HepG2 (cell line): ENCODE measurements at regions not wholly inside any gene's neighbourhood (a gene's known extent, or its start where the extent isn't known, plus 50 kb on each side); places are given as distances from the start of the nearest gene placed in this dataset.

Experiments
- ATM ChIP-seq: fragments of 450-650 bp; IDR thresholded peaks from 2 replicates; pipeline ENCODE4 v1.7.1; 2017; ENCODE audit warnings: mild to moderate bottlenecking, borderline replicate concordance
- CBFB ChIP-seq: sonication (generic); formaldehyde crosslinking; IDR thresholded peaks from 2 replicates; pipeline ENCODE4 v1.4.0; 2020; ENCODE audit warnings: missing genetic modification reagents
- FLYWCH1 ChIP-seq: sonication (generic); formaldehyde crosslinking; IDR thresholded peaks from 2 replicates; pipeline ENCODE4 v1.8.1; 2023; ENCODE audit warnings: mild to moderate bottlenecking, missing genetic modification reagents
- FOXJ3 ChIP-seq: sonication (generic); formaldehyde crosslinking; IDR thresholded peaks from 2 replicates; pipeline ENCODE4 v1.4.0; 2020; ENCODE audit warnings: missing genetic modification reagents, mild to moderate bottlenecking, borderline replicate concordance
- FOXO1 ChIP-seq: sonication (generic); formaldehyde crosslinking; IDR thresholded peaks from 2 replicates; pipeline ENCODE4 v1.4.0; 2020; ENCODE audit warnings: missing genetic modification reagents
- GLI4 ChIP-seq: sonication (generic); formaldehyde crosslinking; IDR thresholded peaks from 2 replicates; pipeline ENCODE4 v1.5.1; 2020; ENCODE audit warnings: missing genetic modification reagents, mild to moderate bottlenecking, moderate library complexity, borderline replicate concordance
- KAT8 ChIP-seq: IDR thresholded peaks from 2 replicates; pipeline ENCODE4 v1.6.1; 2016; ENCODE audit warnings: missing genetic modification reagents, missing compliant biosample characterization
- MAF1 ChIP-seq: sonication (generic); formaldehyde crosslinking; IDR thresholded peaks from 2 replicates; pipeline ENCODE4 v1.5.0; 2020; ENCODE audit warnings: missing genetic modification reagents, borderline replicate concordance
- MED1 ChIP-seq: sonication (generic); formaldehyde crosslinking; IDR thresholded peaks from 2 replicates; pipeline ENCODE4 v1.4.0; 2020; ENCODE audit warnings: missing genetic modification reagents
- MED8 ChIP-seq: sonication (generic); formaldehyde crosslinking; IDR thresholded peaks from 2 replicates; pipeline ENCODE4 v1.8.1; 2023; ENCODE audit warnings: mild to moderate bottlenecking, missing genetic modification reagents; ENCODE audit not compliant: insufficient replicate concordance
- RAD21 ChIP-seq: fragments of 450-650 bp; formaldehyde crosslinking; IDR thresholded peaks from 2 replicates; pipeline ENCODE4 v1.5.0; 2020; ENCODE audit warnings: mild to moderate bottlenecking
- SIN3A ChIP-seq: IDR thresholded peaks from 2 replicates; pipeline ENCODE4 v1.6.1; 2011; ENCODE audit warnings: low read depth, mild to moderate bottlenecking, control low read depth, low read length, borderline replicate concordance
- SNAPC2 ChIP-seq: sonication (generic); formaldehyde crosslinking; IDR thresholded peaks from 2 replicates; pipeline ENCODE4 v1.8.1; 2022; ENCODE audit warnings: mild to moderate bottlenecking, missing genetic modification reagents
- SP1 ChIP-seq, 2 experiments: fragments of 450-650 bp in 1 of 2; sonication (generic) in 1 of 2; formaldehyde crosslinking in 1 of 2; IDR thresholded peaks; 2 replicates each; pipeline versions ENCODE4 v1.4.0 to v1.6.1; 2016 to 2020; ENCODE audit warnings: missing genetic modification reagents in 1 of 2
- SSRP1 ChIP-seq: IDR thresholded peaks from 2 replicates; pipeline ENCODE4 v1.6.1; 2016; ENCODE audit warnings: control low read depth
- TEAD3 ChIP-seq: optimal IDR thresholded peaks from 2 replicates; pipeline ENCODE3; 2016; ENCODE audit warnings: borderline replicate concordance
- XRCC5 ChIP-seq: fragments of 200-400 bp; formaldehyde crosslinking; optimal IDR thresholded peaks from 2 replicates; pipeline ENCODE3; 2017; ENCODE audit warnings: mild to moderate bottlenecking, low read length
- ZMYM4 ChIP-seq: sonication (generic); formaldehyde crosslinking; IDR thresholded peaks from 2 replicates; pipeline ENCODE4 v1.8.1; 2023; ENCODE audit warnings: mild to moderate bottlenecking, missing genetic modification reagents
- ZNF260 ChIP-seq: sonication (generic); formaldehyde crosslinking; IDR thresholded peaks from 2 replicates; pipeline ENCODE4 v1.4.0; 2020; ENCODE audit warnings: missing genetic modification reagents, low read depth, mild to moderate bottlenecking, borderline replicate concordance
- ZNF446 ChIP-seq: sonication (generic); formaldehyde crosslinking; IDR thresholded peaks from 2 replicates; pipeline ENCODE4 v1.5.0; 2020; ENCODE audit warnings: mild to moderate bottlenecking, missing genetic modification reagents
- ZNF7 ChIP-seq: IDR thresholded peaks from 2 replicates; pipeline ENCODE4 v1.6.1; 2016; ENCODE audit warnings: missing biosample characterization, missing genetic modification reagents
- ZNF761 ChIP-seq: sonication (generic); formaldehyde crosslinking; conservative IDR thresholded peaks from 2 replicates; pipeline ENCODE4 v1.4.0; 2020; ENCODE audit warnings: mild to moderate bottlenecking, missing genetic modification reagents
- TF ChIP-seq, protein P1 (sequence below): sonication (generic); formaldehyde crosslinking; IDR thresholded peaks from 2 replicates; pipeline ENCODE4 v1.4.0; 2020; ENCODE audit warnings: missing genetic modification reagents
- TF ChIP-seq, protein P2 (sequence below): IDR thresholded peaks from 2 replicates; pipeline ENCODE4 v1.6.1; 2016; ENCODE audit warnings: control low read depth
- TF ChIP-seq, protein P3 (sequence below): sonication (generic); formaldehyde crosslinking; IDR thresholded peaks from 2 replicates; pipeline ENCODE4 v1.4.0; 2020; ENCODE audit warnings: missing genetic modification reagents, low read depth, mild to moderate bottlenecking, borderline replicate concordance
- TF ChIP-seq, protein P4 (sequence below): sonication (generic); formaldehyde crosslinking; IDR thresholded peaks from 2 replicates; pipeline ENCODE4 v1.8.0; 2022; ENCODE audit warnings: missing genetic modification reagents, mild to moderate bottlenecking, moderate library complexity, borderline replicate concordance

GRCh38 chr6:63452125-63452524, 120.2 kb upstream of the LOC128125822 start (continued):
- TF ChIP-seq, protein P1, sequence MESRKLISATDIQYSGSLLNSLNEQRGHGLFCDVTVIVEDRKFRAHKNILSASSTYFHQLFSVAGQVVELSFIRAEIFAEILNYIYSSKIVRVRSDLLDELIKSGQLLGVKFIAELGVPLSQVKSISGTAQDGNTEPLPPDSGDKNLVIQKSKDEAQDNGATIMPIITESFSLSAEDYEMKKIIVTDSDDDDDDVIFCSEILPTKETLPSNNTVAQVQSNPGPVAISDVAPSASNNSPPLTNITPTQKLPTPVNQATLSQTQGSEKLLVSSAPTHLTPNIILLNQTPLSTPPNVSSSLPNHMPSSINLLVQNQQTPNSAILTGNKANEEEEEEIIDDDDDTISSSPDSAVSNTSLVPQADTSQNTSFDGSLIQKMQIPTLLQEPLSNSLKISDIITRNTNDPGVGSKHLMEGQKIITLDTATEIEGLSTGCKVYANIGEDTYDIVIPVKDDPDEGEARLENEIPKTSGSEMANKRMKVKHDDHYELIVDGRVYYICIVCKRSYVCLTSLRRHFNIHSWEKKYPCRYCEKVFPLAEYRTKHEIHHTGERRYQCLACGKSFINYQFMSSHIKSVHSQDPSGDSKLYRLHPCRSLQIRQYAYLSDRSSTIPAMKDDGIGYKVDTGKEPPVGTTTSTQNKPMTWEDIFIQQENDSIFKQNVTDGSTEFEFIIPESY = peak; percentile 69
- TF ChIP-seq TEAD3 (CRISPR knock-in tag) = peak; percentile 86
- TF ChIP-seq, protein P2, sequence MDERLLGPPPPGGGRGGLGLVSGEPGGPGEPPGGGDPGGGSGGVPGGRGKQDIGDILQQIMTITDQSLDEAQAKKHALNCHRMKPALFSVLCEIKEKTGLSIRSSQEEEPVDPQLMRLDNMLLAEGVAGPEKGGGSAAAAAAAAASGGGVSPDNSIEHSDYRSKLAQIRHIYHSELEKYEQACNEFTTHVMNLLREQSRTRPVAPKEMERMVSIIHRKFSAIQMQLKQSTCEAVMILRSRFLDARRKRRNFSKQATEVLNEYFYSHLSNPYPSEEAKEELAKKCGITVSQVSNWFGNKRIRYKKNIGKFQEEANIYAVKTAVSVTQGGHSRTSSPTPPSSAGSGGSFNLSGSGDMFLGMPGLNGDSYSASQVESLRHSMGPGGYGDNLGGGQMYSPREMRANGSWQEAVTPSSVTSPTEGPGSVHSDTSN (CRISPR knock-in tag) = no peak
- no peak for TF ChIP-seq ZNF446 (CRISPR knock-in tag)
- 0 out of 2 replicates have a peak, but pooled peaks have one; percentile 66 for TF ChIP-seq CBFB (CRISPR knock-in tag)
- TF ChIP-seq ZNF260 (CRISPR knock-in tag) = no peak
- TF ChIP-seq SIN3A = 0 out of 2 replicates have a peak, but pooled peaks have one; percentile 62
- TF ChIP-seq ZNF7 (CRISPR knock-in tag) = no peak
- TF ChIP-seq ATM = no peak
- peak; percentile 44 for TF ChIP-seq XRCC5
- TF ChIP-seq MED1 = peak; percentile 95
- TF ChIP-seq FLYWCH1 = no peak
- TF ChIP-seq, protein P3, sequence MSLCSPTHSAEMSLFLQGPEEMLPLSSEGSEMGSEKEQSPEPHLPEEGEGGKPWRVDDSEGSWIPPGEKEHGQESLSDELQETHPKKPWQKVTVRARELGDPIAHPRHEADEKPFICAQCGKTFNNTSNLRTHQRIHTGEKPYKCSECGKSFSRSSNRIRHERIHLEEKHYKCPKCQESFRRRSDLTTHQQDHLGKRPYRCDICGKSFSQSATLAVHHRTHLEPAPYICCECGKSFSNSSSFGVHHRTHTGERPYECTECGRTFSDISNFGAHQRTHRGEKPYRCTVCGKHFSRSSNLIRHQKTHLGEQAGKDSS = no peak
- peak; percentile 47; the same call in 1 of the 2 replicates for TF ChIP-seq RAD21 (CRISPR knock-in tag)
- TF ChIP-seq SNAPC2 = no peak
- 0 out of 2 replicates have a peak, but pooled peaks have one; percentile 62 for TF ChIP-seq MAF1 (CRISPR knock-in tag)
- TF ChIP-seq SSRP1 = 0 out of 2 replicates have a peak, but pooled peaks have one; percentile 56
- peak; percentile 91 for TF ChIP-seq ZMYM4 (CRISPR knock-in tag)
- peak; percentile 86 for TF ChIP-seq FOXO1
- peak; percentile 47 for TF ChIP-seq MED8 (CRISPR knock-in tag)
- TF ChIP-seq, protein P4, sequence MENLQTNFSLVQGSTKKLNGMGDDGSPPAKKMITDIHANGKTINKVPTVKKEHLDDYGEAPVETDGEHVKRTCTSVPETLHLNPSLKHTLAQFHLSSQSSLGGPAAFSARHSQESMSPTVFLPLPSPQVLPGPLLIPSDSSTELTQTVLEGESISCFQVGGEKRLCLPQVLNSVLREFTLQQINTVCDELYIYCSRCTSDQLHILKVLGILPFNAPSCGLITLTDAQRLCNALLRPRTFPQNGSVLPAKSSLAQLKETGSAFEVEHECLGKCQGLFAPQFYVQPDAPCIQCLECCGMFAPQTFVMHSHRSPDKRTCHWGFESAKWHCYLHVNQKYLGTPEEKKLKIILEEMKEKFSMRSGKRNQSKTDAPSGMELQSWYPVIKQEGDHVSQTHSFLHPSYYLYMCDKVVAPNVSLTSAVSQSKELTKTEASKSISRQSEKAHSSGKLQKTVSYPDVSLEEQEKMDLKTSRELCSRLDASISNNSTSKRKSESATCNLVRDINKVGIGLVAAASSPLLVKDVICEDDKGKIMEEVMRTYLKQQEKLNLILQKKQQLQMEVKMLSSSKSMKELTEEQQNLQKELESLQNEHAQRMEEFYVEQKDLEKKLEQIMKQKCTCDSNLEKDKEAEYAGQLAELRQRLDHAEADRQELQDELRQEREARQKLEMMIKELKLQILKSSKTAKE (CRISPR knock-in tag) = 0 out of 2 replicates have a peak, but pooled peaks have one; percentile 45
- peak; percentile 60; the same call in 1 of the 2 replicates for TF ChIP-seq KAT8 (CRISPR knock-in tag)
- no peak for TF ChIP-seq ZNF761 (CRISPR knock-in tag)
- no peak for TF ChIP-seq SP1 (IDR thresholded peaks at IDR 0.05)
- TF ChIP-seq SP1 (CRISPR knock-in tag; IDR thresholded peaks at IDR 0.05) = no peak
- TF ChIP-seq GLI4 (CRISPR knock-in tag) = no peak
- TF ChIP-seq FOXJ3 (CRISPR knock-in tag) = peak; percentile 93; the same call in 1 of the 2 replicates
